Inflammatory macrophage treated with lipopolysaccharide for 4 hours (primary cell): ENCODE measurements at regions not wholly inside any gene's neighbourhood (a gene's known extent, or its start where the extent isn't known, plus 50 kb on each side); places are given as distances from the start of the nearest gene placed in this dataset.
"Not testable (repeated sequence)": the region's sequence is repeated elsewhere in the genome, so short reads cannot be mapped to it uniquely, and the experiment has no call there.

Experiments used
- DNase-seq: peaks from one replicate; pipeline ENCODE4 v3.0.0-alpha.2; 2020

GRCh38 chr17:14595656-14596055 is 294.8 kb downstream of the HS3ST3B1 start:
- no peak for DNase-seq

GRCh38 chr17:14594690-14595089 is 293.8 kb downstream of the HS3ST3B1 start:
- no peak for DNase-seq

- DNase-seq, result no peak
These were observed 293.1 kb downstream of the HS3ST3B1 start for GRCh38 chr17:14593956-14594355.

- no peak for DNase-seq
These were observed 289.8 kb downstream of the HS3ST3B1 start for GRCh38 chr17:14590459-14591250.

GRCh38 chr17:14585099-14585498 is 284.2 kb downstream of the HS3ST3B1 start:
- no peak for DNase-seq

GRCh38 chr17:14582996-14583395 is 282.1 kb downstream of the HS3ST3B1 start:
- no peak for DNase-seq

- DNase-seq, result no peak
These were observed 280.4 kb downstream of the HS3ST3B1 start for GRCh38 chr17:14581186-14581830.

GRCh38 chr17:14580499-14580898 is 279.6 kb downstream of the HS3ST3B1 start:
- DNase-seq, result no peak

GRCh38 chr17:14579716-14580115 is 278.8 kb downstream of the HS3ST3B1 start:
- DNase-seq, result no peak

GRCh38 chr17:14575471-14575953 is 274.6 kb downstream of the HS3ST3B1 start:
- no peak for DNase-seq

GRCh38 chr17:14560325-14560724 is 259.4 kb downstream of the HS3ST3B1 start:
- not testable (repeated sequence) for DNase-seq

GRCh38 chr17:14559264-14560119 is 258.6 kb downstream of the HS3ST3B1 start:
- DNase-seq, result no peak

- DNase-seq, result peak; percentile 36
These were observed 256.6 kb downstream of the HS3ST3B1 start for GRCh38 chr17:14557480-14557879.

- no peak for DNase-seq
These were observed 253.0 kb downstream of the HS3ST3B1 start for GRCh38 chr17:14553847-14554246.

- no peak for DNase-seq
These were observed 251.4 kb downstream of the HS3ST3B1 start for GRCh38 chr17:14552306-14552705.

- DNase-seq, result no peak
These were observed 246.7 kb downstream of the HS3ST3B1 start for GRCh38 chr17:14547556-14547955.

- DNase-seq, result no peak
These were observed 246.1 kb downstream of the HS3ST3B1 start for GRCh38 chr17:14547016-14547415.

GRCh38 chr17:14545156-14545906 is 244.4 kb downstream of the HS3ST3B1 start:
- DNase-seq, result no peak

- no peak for DNase-seq
These were observed 240.8 kb downstream of the HS3ST3B1 start for GRCh38 chr17:14541714-14542113.

- no peak for DNase-seq
These were observed 238.9 kb downstream of the HS3ST3B1 start for GRCh38 chr17:14539801-14540200.

GRCh38 chr17:14532242-14532641 is 231.4 kb downstream of the HS3ST3B1 start:
- not testable (repeated sequence) for DNase-seq
